PC-9 (cell line): ENCODE measurements at regions not wholly inside any gene's neighbourhood (a gene's known extent, or its start where the extent isn't known, plus 50 kb on each side); places are given as distances from the start of the nearest gene placed in this dataset.
A peak's percentile ranks its signal among the peaks of the same experiment; 100 is the strongest.

Source experiments
- BruUV-seq: library from RNA; stranded (reverse); fragments of 400-500 nt; replicated peaks from 2 replicates; lab custom pipeline; 2021; lab: Mats Ljungman, UMichigan
- CTCF ChIA-PET: fragments of 300-600 bp; sonication (Branson Sonifier 250); formaldehyde crosslinking; loops from one replicate; lab custom pipeline; 2022; ENCODE audit warnings: antibody characterized with exemption; lab: Charles Lee
- POLR2A ChIA-PET: fragments of 300-600 bp; sonication (Branson Sonifier 250); formaldehyde crosslinking; loops from one replicate; lab custom pipeline; 2022; ENCODE audit warnings: antibody characterized with exemption; ENCODE audit not compliant: unreplicated experiment; lab: Charles Lee
- DNase-seq, 2 experiments: peaks; one replicate each; pipeline versions ENCODE4 v3.0.0 to v3.0.0-alpha.2; 2015 to 2022; ENCODE audit warnings: mixed read lengths in 1 of 2
- H2AFZ ChIP-seq: fragments of 200-600 bp; sonication (generic); 2 replicates; pipeline ENCODE4 v1.8.1; 2017; ENCODE audit warnings: antibody characterized with exemption
- H3F3A ChIP-seq: fragments of 200-600 bp; sonication (generic); 2 replicates; pipeline ENCODE4 v1.8.1; 2017; ENCODE audit warnings: antibody characterized with exemption, mild to moderate bottlenecking, low read depth; ENCODE audit not compliant: insufficient read depth
- H3K27ac ChIP-seq: fragments of 200-600 bp; sonication (generic); 2 replicates; pipeline ENCODE4 v1.6.1; 2016; ENCODE audit warnings: mixed run types
- H3K27me3 ChIP-seq: fragments of 200-600 bp; sonication (generic); 2 replicates; pipeline ENCODE4 v1.6.1; 2016; ENCODE audit warnings: low read depth, mixed run types; ENCODE audit not compliant: insufficient read depth
- H3K36me3 ChIP-seq: fragments of 200-600 bp; sonication (generic); 2 replicates; pipeline ENCODE4 v1.6.1; 2016; ENCODE audit warnings: low read depth, mixed run types
- H3K4me1 ChIP-seq: fragments of 200-600 bp; sonication (generic); replicated peaks from 2 replicates; pipeline ENCODE4 v1.6.1; 2016; ENCODE audit warnings: mixed run types; ENCODE audit not compliant: insufficient read depth
- H3K4me2 ChIP-seq: fragments of 200-600 bp; sonication (generic); 2 replicates; pipeline ENCODE4 v1.6.1; 2017; ENCODE audit warnings: mixed run types
- H3K4me3 ChIP-seq: fragments of 200-600 bp; sonication (generic); 2 replicates; pipeline ENCODE4 v1.6.1; 2016; ENCODE audit warnings: mixed run types
- H3K79me2 ChIP-seq: fragments of 200-600 bp; sonication (generic); 2 replicates; pipeline ENCODE4 v1.6.1; 2017; ENCODE audit warnings: low read depth, mixed run types
- H3K9me2 ChIP-seq: fragments of 200-600 bp; sonication (generic); 2 replicates; pipeline ENCODE4 v1.8.1; 2017; ENCODE audit warnings: mild to moderate bottlenecking; ENCODE audit not compliant: insufficient read depth
- H3K9me3 ChIP-seq: fragments of 200-600 bp; sonication (generic); 2 replicates; pipeline ENCODE4 v1.8.1; 2016; ENCODE audit warnings: low read depth; ENCODE audit not compliant: insufficient read depth
- H4K20me1 ChIP-seq: fragments of 200-600 bp; sonication (generic); 2 replicates; pipeline ENCODE4 v1.8.1; 2017; ENCODE audit not compliant: insufficient read depth
- CTCF ChIP-seq: fragments of 200-600 bp; sonication (generic); conservative IDR thresholded peaks from 2 replicates; pipeline ENCODE4 v1.6.1; 2017; ENCODE audit warnings: mixed run types, antibody characterized with exemption, mild to moderate bottlenecking, moderate library complexity
- EZH2 ChIP-seq: fragments of 200-600 bp; sonication (generic); IDR thresholded peaks from 2 replicates; pipeline ENCODE4 v1.8.0; 2017; ENCODE audit warnings: antibody characterized with exemption, low read depth
- intact Hi-C: fragments of 100-400 bp; cut with micrococcal nuclease; formaldehyde crosslinking; loops from one replicate; pipeline ENCODE4 v1.10.0; 2022; ENCODE audit not compliant: unreplicated experiment

GRCh38 chr3:103950676-103951075, 1416.0 kb upstream of the ALCAM start:
- CTCF ChIA-PET, result no interaction called here
- no peak for TF ChIP-seq EZH2

GRCh38 chr3:103953796-103954195, 1412.9 kb upstream of the ALCAM start:
- BruUV-seq, result no TSS peak
- ChIA-PET CTCF (no interaction called here), POLR2A (interaction anchor here (0.5 kb wide), 1 partner anchor 1429 kb away, joined by 7 read pairs; no protein-coding TSS in a partner anchor)
- Histone ChIP-seq H3K27me3 (no peaks in the 10 kb centered on the region), H3K4me1 (no peaks in the 10 kb centered on the region), H3K4me3 (no peak overlapping the region), H3K36me3 (no peaks in the 10 kb centered on the region), H4K20me1 (no peaks in the 10 kb centered on the region), H3K27ac (no peak overlapping the region), H3K9me3 (no peaks in the 10 kb centered on the region), H3K79me2 (no peaks in the 10 kb centered on the region), H3K9me2 (no peaks in the 10 kb centered on the region), H3K4me2 (no peak overlapping the region), H3F3A (no peaks in the 10 kb centered on the region), H2AFZ (no peak overlapping the region)
- intact Hi-C loops, result no loop called here
- TF ChIP-seq EZH2, result no peak
- DNase-seq, result no peak

More at GRCh38 chr3:103950676-103951075, 1416.0 kb upstream of the ALCAM start:
- H3K36me3 ChIP-seq, result no peaks in the 10 kb centered on the region
- H4K20me1 ChIP-seq, result no peaks in the 10 kb centered on the region
- H3K9me3 ChIP-seq, result no peaks in the 10 kb centered on the region
- H3K27ac ChIP-seq, result no peak overlapping the region
- no peaks in the 10 kb centered on the region for H3K79me2 ChIP-seq
- no TSS peak for BruUV-seq
- H3K4me3 ChIP-seq, result no peak overlapping the region
- H3K4me1 ChIP-seq, result no peaks in the 10 kb centered on the region
- H3K9me2 ChIP-seq, result no peaks in the 10 kb centered on the region
- no peaks in the 10 kb centered on the region for H3F3A ChIP-seq
- POLR2A ChIA-PET, result no interaction called here
- H3K4me2 ChIP-seq, result no peak overlapping the region
- intact Hi-C loops, result no loop called here
- H2AFZ ChIP-seq, result no peak overlapping the region
- DNase-seq, result no peak
- H3K27me3 ChIP-seq, result no peaks in the 10 kb centered on the region

- Histone ChIP-seq H4K20me1 (no peaks in the 10 kb centered on the region), H3K4me3 (no peak overlapping the region), H3K4me1 (no peaks in the 10 kb centered on the region), H3K9me2 (no peaks in the 10 kb centered on the region), H3K4me2 (no peak overlapping the region), H3K27me3 (no peaks in the 10 kb centered on the region), H3K79me2 (no peaks in the 10 kb centered on the region), H2AFZ (no peak overlapping the region), H3K36me3 (no peaks in the 10 kb centered on the region), H3F3A (no peaks in the 10 kb centered on the region), H3K9me3 (no peaks in the 10 kb centered on the region), H3K27ac (no peak overlapping the region)
- ChIA-PET CTCF (no interaction called here), POLR2A (interaction anchor here (0.7 kb wide), 1 partner anchor 70 kb away, joined by 8 read pairs; no protein-coding TSS in a partner anchor)
- DNase-seq, result no peak
- no peak for TF ChIP-seq EZH2
- no peak for TF ChIP-seq CTCF
- intact Hi-C loops, result no loop called here
- no TSS peak for BruUV-seq
These were observed 1405.9 kb upstream of the ALCAM start for GRCh38 chr3:103960819-103961218.

GRCh38 chr3:103963599-103963998, 1403.1 kb upstream of the ALCAM start:
- H3K4me3 ChIP-seq, result no peak overlapping the region
- H4K20me1 ChIP-seq, result no peaks in the 10 kb centered on the region
- CTCF ChIA-PET, result no interaction called here
- BruUV-seq, result no TSS peak
- no peak for TF ChIP-seq CTCF
- TF ChIP-seq EZH2, result no peak
- intact Hi-C loops, result no loop called here
- H3K4me2 ChIP-seq, result no peak overlapping the region
- no peaks in the 10 kb centered on the region for H3K27me3 ChIP-seq
- POLR2A ChIA-PET, result interaction anchor here (0.6 kb wide), 1 partner anchor 953 kb away, joined by 3 read pairs; no protein-coding TSS in a partner anchor
- no peaks in the 10 kb centered on the region for H3K79me2 ChIP-seq
- H2AFZ ChIP-seq, result 0 out of 2 replicates have a peak overlapping the region, but pooled peaks have one; percentile 8
- no peaks in the 10 kb centered on the region for H3K4me1 ChIP-seq
- no peaks in the 10 kb centered on the region for H3K36me3 ChIP-seq
- no peak for DNase-seq
- H3F3A ChIP-seq, result no peaks in the 10 kb centered on the region
- no peak overlapping the region for H3K27ac ChIP-seq
- H3K9me3 ChIP-seq, result no peaks in the 10 kb centered on the region
- peaks cover 3% of the 10 kb centered on the region; the same call in 1 of the 2 replicates for H3K9me2 ChIP-seq
